Stimulated activated CD8-positive, alpha-beta memory T cell treated with anti-CD3 and anti-CD28 coated beads, Interleukin-15, amount 100 ng/mL, for 24 hours (primary cell): ENCODE measurements at regions not wholly inside any gene's neighbourhood (a gene's known extent, or its start where the extent isn't known, plus 50 kb on each side); places are given as distances from the start of the nearest gene placed in this dataset.

Experiments used
- DNase-seq: peaks from one replicate; pipeline ENCODE4 v3.0.0-alpha.2; 2020; ENCODE audit warnings: low read depth

- no peak for DNase-seq
Observed at GRCh38 chr17:14474591-14474990, 173.7 kb downstream of the HS3ST3B1 start.

- no peak for DNase-seq
Observed at GRCh38 chr17:14471052-14471451, 170.2 kb downstream of the HS3ST3B1 start.

- DNase-seq, result no peak
Observed at GRCh38 chr17:14470417-14470816, 169.5 kb downstream of the HS3ST3B1 start.

- DNase-seq, result no peak
Observed at GRCh38 chr17:14469971-14470370, 169.1 kb downstream of the HS3ST3B1 start.

- no peak for DNase-seq
Observed at GRCh38 chr17:14468858-14469257, 168.0 kb downstream of the HS3ST3B1 start.

GRCh38 chr17:14461227-14461548, 160.3 kb downstream of the HS3ST3B1 start:
- DNase-seq, result no peak

GRCh38 chr17:14460516-14461226, 159.8 kb downstream of the HS3ST3B1 start:
- no peak for DNase-seq

- DNase-seq, result no peak
Observed at GRCh38 chr17:14459955-14460354, 159.1 kb downstream of the HS3ST3B1 start.

GRCh38 chr17:14458724-14459123, 157.8 kb downstream of the HS3ST3B1 start:
- no peak for DNase-seq

GRCh38 chr17:14454746-14455145, 153.9 kb downstream of the HS3ST3B1 start:
- no peak for DNase-seq

GRCh38 chr17:14452856-14453255, 152.0 kb downstream of the HS3ST3B1 start:
- no peak for DNase-seq

GRCh38 chr17:14451729-14452191, 150.9 kb downstream of the HS3ST3B1 start:
- no peak for DNase-seq

- no peak for DNase-seq
Observed at GRCh38 chr17:14448818-14449217, 147.9 kb downstream of the HS3ST3B1 start.

- no peak for DNase-seq
Observed at GRCh38 chr17:14446825-14447224, 145.9 kb downstream of the HS3ST3B1 start.

- no peak for DNase-seq
Observed at GRCh38 chr17:14444915-14445314, 144.0 kb downstream of the HS3ST3B1 start.

- DNase-seq, result no peak
Observed at GRCh38 chr17:14442798-14443528, 142.1 kb downstream of the HS3ST3B1 start.

GRCh38 chr17:14437176-14437575, 136.3 kb downstream of the HS3ST3B1 start:
- DNase-seq, result no peak

- DNase-seq, result no peak
Observed at GRCh38 chr17:14436266-14436665, 135.4 kb downstream of the HS3ST3B1 start.

- no peak for DNase-seq
Observed at GRCh38 chr17:14434506-14434905, 133.6 kb downstream of the HS3ST3B1 start.

- no peak for DNase-seq
Observed at GRCh38 chr17:14432079-14432478, 131.2 kb downstream of the HS3ST3B1 start.

- DNase-seq, result no peak
Observed at GRCh38 chr17:14429084-14429483, 128.2 kb downstream of the HS3ST3B1 start.

GRCh38 chr17:14428648-14429029, 127.8 kb downstream of the HS3ST3B1 start:
- DNase-seq, result no peak

- no peak for DNase-seq
Observed at GRCh38 chr17:14427900-14428647, 127.2 kb downstream of the HS3ST3B1 start.
